ENCODE measurements at regions not wholly inside any gene's neighbourhood (a gene's known extent, or its start where the extent isn't known, plus 50 kb on each side); places are given as distances from the start of the nearest gene placed in this dataset.
A peak's percentile ranks its signal among the peaks of the same experiment; 100 is the strongest.
"Not testable (repeated sequence)": the region's sequence is repeated elsewhere in the genome, so short reads cannot be mapped to it uniquely, and the experiment has no call there.

GRCh38 chr6:170221753-170222400, 69.0 kb downstream of the DLL1 start:
- TF ChIP-seq Cebpa-rat (IDR thresholded peaks at IDR 0.05), result no peak

GRCh38 chr6:170221052-170221752, 69.7 kb downstream of the DLL1 start:
- Histone ChIP-seq H3K4me3 (no peak overlapping the region; a peak in 1 of 20 replicates), H3K27me3 (peaks cover 0 to 51% (median 25%) of the 10 kb centered on the region in 11 experiments; a peak in 18 of 22 replicates), H3K36me3 (no peaks in the 10 kb centered on the region), H3K27ac (no peak overlapping the region), H3K4me1 (peaks cover 30 to 50% (median 36%) of the 10 kb centered on the region in 10 experiments), H3K9ac (no peak overlapping the region), H4K20me1 (peaks cover 0 to 38% (median 0%) of the 10 kb centered on the region in 11 experiments; a peak in 6 of 22 replicates), H3K4me2 (peak overlapping the region; percentile 44 to 100 (median 91)), H3K9me3 (replicated peaks in 1 of 11) (no peaks in the 10 kb centered on the region)
- TF ChIP-seq Cebpa-rat (IDR thresholded peaks at IDR 0.05), result no peak

More at GRCh38 chr6:170221753-170222400, 69.0 kb downstream of the DLL1 start:
- H3K27ac ChIP-seq, result no peak overlapping the region
- no peaks in the 10 kb centered on the region for H3K36me3 ChIP-seq
- peaks cover 30 to 50% (median 36%) of the 10 kb centered on the region in 10 experiments for H3K4me1 ChIP-seq
- H3K9me3 ChIP-seq (replicated peaks in 1 of 11), result no peaks in the 10 kb centered on the region
- peaks cover 0 to 56% (median 25%) of the 10 kb centered on the region in 11 experiments; a peak in 18 of 22 replicates for H3K27me3 ChIP-seq
- H3K4me2 ChIP-seq, result peak overlapping the region; percentile 44 to 100 (median 91)
- peaks cover 0 to 38% (median 0%) of the 10 kb centered on the region in 11 experiments; a peak in 6 of 22 replicates for H4K20me1 ChIP-seq
- no peak overlapping the region for H3K9ac ChIP-seq
- no peak overlapping the region for H3K4me3 ChIP-seq

GRCh38 chr6:170213637-170214018, 77.2 kb downstream of the DLL1 start:
- not testable (repeated sequence) for H3K4me3 ChIP-seq; H3K27ac ChIP-seq; H3K4me1 ChIP-seq; H3K4me2 ChIP-seq; H3K27me3 ChIP-seq; H3K9ac ChIP-seq; H3K9me3 ChIP-seq (replicated peaks in 1 of 11); H3K36me3 ChIP-seq
- H4K20me1 ChIP-seq, result peaks cover 0 to 19% (median 0%) of the 10 kb centered on the region in 11 experiments; a peak in 1 of 22 replicates

GRCh38 chr6:170212956-170213636, 77.8 kb downstream of the DLL1 start:
- no peak overlapping the region for H3K4me2 ChIP-seq
- H4K20me1 ChIP-seq, result peaks cover 0 to 19% (median 0%) of the 10 kb centered on the region in 11 experiments; a peak in 2 of 22 replicates
- H3K36me3 ChIP-seq, result no peaks in the 10 kb centered on the region
- no peak overlapping the region for H3K4me3 ChIP-seq
- H3K9me3 ChIP-seq (replicated peaks in 1 of 11), result no peaks in the 10 kb centered on the region
- no peak overlapping the region for H3K27ac ChIP-seq
- H3K9ac ChIP-seq, result no peak overlapping the region
- peaks cover 0 to 9% (median 0%) of the 10 kb centered on the region in 11 experiments; a peak in 3 of 22 replicates for H3K27me3 ChIP-seq
- H3K4me1 ChIP-seq, result no peaks in the 10 kb centered on the region
- TF ChIP-seq Cebpa-rat (IDR thresholded peaks at IDR 0.05), result no peak

- H3K4me2 ChIP-seq, result no peak overlapping the region
- H3K4me1 ChIP-seq, result no peaks in the 10 kb centered on the region
- H4K20me1 ChIP-seq, result peaks cover 0 to 19% (median 0%) of the 10 kb centered on the region in 11 experiments; a peak in 2 of 22 replicates
- no peak overlapping the region for H3K4me3 ChIP-seq
- H3K27me3 ChIP-seq, result peaks cover 0 to 9% (median 0%) of the 10 kb centered on the region in 11 experiments; a peak in 3 of 22 replicates
- TF ChIP-seq Cebpa-rat (IDR thresholded peaks at IDR 0.05), result no peak
- no peaks in the 10 kb centered on the region for H3K9me3 ChIP-seq (replicated peaks in 1 of 11)
- no peak overlapping the region for H3K9ac ChIP-seq
- no peak overlapping the region for H3K27ac ChIP-seq
- no peaks in the 10 kb centered on the region for H3K36me3 ChIP-seq
Observed at GRCh38 chr6:170212051-170212756, 78.7 kb downstream of the DLL1 start.

GRCh38 chr6:170211404-170212025, 79.4 kb downstream of the DLL1 start:
- H3K27ac ChIP-seq, result no peak overlapping the region
- no peaks in the 10 kb centered on the region for H3K36me3 ChIP-seq
- H3K4me2 ChIP-seq, result no peak overlapping the region
- H3K27me3 ChIP-seq, result peaks cover 0 to 9% (median 0%) of the 10 kb centered on the region in 11 experiments; a peak in 3 of 22 replicates
- no peak for TF ChIP-seq Cebpa-rat (IDR thresholded peaks at IDR 0.05)
- no peaks in the 10 kb centered on the region for H3K4me1 ChIP-seq
- H3K9me3 ChIP-seq (replicated peaks in 1 of 11), result no peaks in the 10 kb centered on the region
- H3K9ac ChIP-seq, result no peak overlapping the region
- peaks cover 0 to 19% (median 0%) of the 10 kb centered on the region in 11 experiments; a peak in 2 of 22 replicates for H4K20me1 ChIP-seq
- H3K4me3 ChIP-seq, result no peak overlapping the region

GRCh38 chr6:170210651-170211403, 80.1 kb downstream of the DLL1 start:
- no peak overlapping the region for H3K27ac ChIP-seq
- H3K9me3 ChIP-seq (replicated peaks in 1 of 11), result no peaks in the 10 kb centered on the region
- H3K36me3 ChIP-seq, result no peaks in the 10 kb centered on the region
- H3K4me1 ChIP-seq, result no peaks in the 10 kb centered on the region
- peaks cover 0 to 9% (median 0%) of the 10 kb centered on the region in 11 experiments; a peak in 3 of 22 replicates for H3K27me3 ChIP-seq
- TF ChIP-seq Cebpa-rat (IDR thresholded peaks at IDR 0.05), result no peak
- H3K4me3 ChIP-seq, result no peak overlapping the region
- peaks cover 0 to 19% (median 0%) of the 10 kb centered on the region in 11 experiments; a peak in 2 of 22 replicates for H4K20me1 ChIP-seq
- H3K9ac ChIP-seq, result no peak overlapping the region
- no peak overlapping the region for H3K4me2 ChIP-seq

- Histone ChIP-seq H3K36me3 (no peaks in the 10 kb centered on the region), H3K27me3 (peaks cover 0 to 9% (median 0%) of the 10 kb centered on the region in 11 experiments; a peak in 3 of 22 replicates), H3K4me1 (no peaks in the 10 kb centered on the region), H3K9me3 (replicated peaks in 1 of 11) (peaks cover 0 to 3% (median 0%) of the 10 kb centered on the region in 11 experiments; a peak in 2 of 22 replicates), H3K27ac (no peak overlapping the region), H4K20me1 (peaks cover 0 to 19% (median 0%) of the 10 kb centered on the region in 11 experiments; a peak in 2 of 22 replicates), H3K4me2 (no peak overlapping the region), H3K4me3 (no peak overlapping the region), H3K9ac (no peak overlapping the region)
- TF ChIP-seq Cebpa-rat (IDR thresholded peaks at IDR 0.05), result no peak
Observed at GRCh38 chr6:170210026-170210390, 80.9 kb downstream of the DLL1 start.
